SK-N-SH (cell line): ENCODE measurements at regions not wholly inside any gene's neighbourhood (a gene's known extent, or its start where the extent isn't known, plus 50 kb on each side); places are given as distances from the start of the nearest gene placed in this dataset.

Experiments used
- CTCF ChIA-PET: fragments of 300-600, 350-600 bp; formaldehyde crosslinking; extraction: SDS; loops from one replicate; lab custom pipeline; 2021; lab: Yijun Ruan, JAX
- POLR2A ChIA-PET: fragments of 350-600 bp; sonication (Branson Sonifier 250); formaldehyde crosslinking; extraction: SDS; loops from one replicate; lab custom pipeline; 2020; ENCODE audit warnings: antibody characterized with exemption, inconsistent platforms; lab: Yijun Ruan, JAX
- DNase-seq: peaks from one replicate; pipeline ENCODE4 v3.0.0; 2012
- H2AFZ ChIP-seq: fragments of 200-600 bp; sonication (generic); 2 replicates; pipeline ENCODE4 v1.8.1; 2016; ENCODE audit warnings: antibody characterized with exemption, mild to moderate bottlenecking, low read depth
- H3F3A ChIP-seq: fragments of 200-600 bp; sonication (generic); replicated peaks from 2 replicates; pipeline ENCODE3; 2016; ENCODE audit warnings: antibody characterized with exemption, mild to moderate bottlenecking; ENCODE audit not compliant: insufficient read depth
- H3K27ac ChIP-seq, 2 experiments: fragments of 200-500 bp in 1 of 2; fragments of 200-600 bp in 1 of 2; sonication (Bioruptor generic) in 1 of 2; sonication (generic), shearing (Covaris generic) in 1 of 2; 2 replicates each; pipeline versions ENCODE4 v1.5.1 to v1.6.1; 2014 to 2016; ENCODE audit warnings: low read depth in 2 of 2, inconsistent platforms in 1 of 2, low read length in 1 of 2, mild to moderate bottlenecking in 1 of 2, mixed read lengths in 1 of 2
- H3K27me3 ChIP-seq: fragments of 200-600 bp; sonication (generic), shearing (Covaris generic); 2 replicates; pipeline ENCODE4 v1.6.1; 2016; ENCODE audit warnings: mixed run types; ENCODE audit not compliant: insufficient read depth
- H3K36me3 ChIP-seq, 2 experiments: fragments of 200-500 bp in 1 of 2; fragments of 200-600 bp in 1 of 2; sonication (Bioruptor generic) in 1 of 2; sonication (generic) in 1 of 2; replicated peaks in 1 of 2; 2 replicates each; pipeline versions ENCODE3 to v1.5.1; 2014 to 2016; ENCODE audit warnings: low read length in 1 of 2, mild to moderate bottlenecking in 1 of 2; ENCODE audit not compliant: insufficient read depth in 2 of 2, control insufficient read depth in 1 of 2
- H3K4me1 ChIP-seq, 2 experiments: fragments of 200-500 bp in 1 of 2; fragments of 200-600 bp in 1 of 2; sonication (Bioruptor generic) in 1 of 2; sonication (generic), shearing (Covaris generic) in 1 of 2; 2 replicates each; pipeline versions ENCODE4 v1.5.1 to v1.6.1; 2014 to 2016; ENCODE audit warnings: low read depth in 1 of 2, low read length in 1 of 2, mixed run types in 1 of 2; ENCODE audit not compliant: insufficient read depth in 2 of 2, control insufficient read depth in 1 of 2
- H3K4me2 ChIP-seq: fragments of 200-600 bp; sonication (generic), shearing (Covaris generic); 2 replicates; pipeline ENCODE4 v1.6.1; 2017; ENCODE audit warnings: mixed run types
- H3K4me3 ChIP-seq, 2 experiments: fragments of 200-500 bp in 1 of 2; fragments of 200-600 bp in 1 of 2; sonication (Bioruptor generic) in 1 of 2; sonication (generic), shearing (Covaris generic) in 1 of 2; 2 replicates each; pipeline versions ENCODE4 v1.5.1 to v1.8.1; 2014 to 2016; ENCODE audit warnings: low read depth in 2 of 2, inconsistent platforms in 1 of 2, low read length in 1 of 2, mild to moderate bottlenecking in 1 of 2, mixed read lengths in 1 of 2, moderate library complexity in 1 of 2
- H3K79me2 ChIP-seq: fragments of 200-600 bp; sonication (generic); 2 replicates; pipeline ENCODE4 v1.8.1; 2017; ENCODE audit warnings: mild to moderate bottlenecking; ENCODE audit not compliant: insufficient read depth
- H3K9ac ChIP-seq: fragments of 200-600 bp; sonication (generic); 2 replicates; pipeline ENCODE4 v1.6.1; 2017; ENCODE audit warnings: mixed run types
- H3K9me2 ChIP-seq: fragments of 200-600 bp; sonication (generic); 2 replicates; pipeline ENCODE4 v1.6.1; 2017; ENCODE audit warnings: mixed run types
- H3K9me3 ChIP-seq: fragments of 200-600 bp; sonication (generic); 2 replicates; pipeline ENCODE4 v1.6.1; 2017; ENCODE audit warnings: mixed run types, mild to moderate bottlenecking, moderate library complexity
- H4K20me1 ChIP-seq: fragments of 200-600 bp; sonication (generic); 2 replicates; pipeline ENCODE4 v1.6.1; 2017; ENCODE audit warnings: mild to moderate bottlenecking, mixed run types; ENCODE audit not compliant: insufficient read depth
- EP300 ChIP-seq, 2 experiments: IDR thresholded peaks; 2 replicates each; pipeline versions ENCODE4 v1.4.0 to v1.6.1; 2012; ENCODE audit warnings: borderline replicate concordance in 1 of 2, low read depth in 1 of 2, low read length in 1 of 2
- FOXJ3 ChIP-seq: sonication (generic); formaldehyde crosslinking; IDR thresholded peaks from 2 replicates; pipeline ENCODE4 v1.5.1; 2020; ENCODE audit warnings: mild to moderate bottlenecking, missing genetic modification reagents
- GABPA ChIP-seq: IDR thresholded peaks from 2 replicates; pipeline ENCODE4 v1.4.0; 2012; ENCODE audit warnings: low read depth, mild to moderate bottlenecking
- IRF3 ChIP-seq: fragments of 150-350 bp; IDR thresholded peaks from 2 replicates; pipeline ENCODE4 v1.6.1; 2016; ENCODE audit warnings: mild to moderate bottlenecking, low read depth, low read length
- MXI1 ChIP-seq: IDR thresholded peaks from 2 replicates; pipeline ENCODE4 v1.6.1; 2012; ENCODE audit warnings: mild to moderate bottlenecking, low read depth, low read length, improper control_type of control experiment
- NFIC ChIP-seq: IDR thresholded peaks from 2 replicates; pipeline ENCODE4 v1.4.0; 2012; ENCODE audit warnings: borderline replicate concordance
- NRF1 ChIP-seq: IDR thresholded peaks from 2 replicates; pipeline ENCODE4 v1.6.1; 2012; ENCODE audit warnings: low read depth, mild to moderate bottlenecking, low read length
- POLR2AphosphoS5 ChIP-seq: IDR thresholded peaks from 2 replicates; pipeline ENCODE4 v1.6.1; 2012; ENCODE audit warnings: low read depth, low read length
- RAD21 ChIP-seq: IDR thresholded peaks from 2 replicates; pipeline ENCODE4 v1.6.1; 2012; ENCODE audit warnings: mild to moderate bottlenecking, low read length
- RCOR1 ChIP-seq: fragments of 150-350 bp; IDR thresholded peaks from 2 replicates; pipeline ENCODE4 v1.6.1; 2017; ENCODE audit warnings: antibody characterized with exemption, low read length
- REST ChIP-seq: IDR thresholded peaks from 2 replicates; pipeline ENCODE4 v1.6.1; 2012; ENCODE audit warnings: mild to moderate bottlenecking, low read depth, low read length, moderate library complexity
- RFX5 ChIP-seq: IDR thresholded peaks from 2 replicates; pipeline ENCODE4 v1.6.1; 2012; ENCODE audit warnings: mild to moderate bottlenecking, improper control_type of control experiment, low read length
- SMC3 ChIP-seq: IDR thresholded peaks from 2 replicates; pipeline ENCODE4 v1.6.1; 2012; ENCODE audit warnings: low read depth, low read length, improper control_type of control experiment
- TCF12 ChIP-seq: IDR thresholded peaks from 2 replicates; pipeline ENCODE4 v1.4.0; 2012
- WGBS: methylation state at CpG from one replicate; pipeline ENCODE4 v1.1.6; 2017; ENCODE audit warnings: low lambda C conversion rate; 5-methylcytosine and 5-hydroxymethylcytosine counted together
- TF ChIP-seq, protein P1 (sequence below): IDR thresholded peaks from 2 replicates; pipeline ENCODE4 v1.4.0; 2012; ENCODE audit warnings: low read depth, borderline replicate concordance
- TF ChIP-seq, protein P2 (sequence below): IDR thresholded peaks from 2 replicates; pipeline ENCODE4; 2012
- TF ChIP-seq, protein P3 (sequence below): fragments of 150-350 bp; IDR thresholded peaks from 2 replicates; pipeline ENCODE4 v1.6.1; 2017; ENCODE audit warnings: antibody characterized with exemption, low read length, low read depth, borderline replicate concordance
- TF ChIP-seq, protein P4 (sequence below): fragments of 200-600 bp; sonication (generic); IDR thresholded peaks from 2 replicates; pipeline ENCODE4 v1.6.1; 2017; ENCODE audit warnings: antibody characterized with exemption, mild to moderate bottlenecking, moderate library complexity

DNA sequence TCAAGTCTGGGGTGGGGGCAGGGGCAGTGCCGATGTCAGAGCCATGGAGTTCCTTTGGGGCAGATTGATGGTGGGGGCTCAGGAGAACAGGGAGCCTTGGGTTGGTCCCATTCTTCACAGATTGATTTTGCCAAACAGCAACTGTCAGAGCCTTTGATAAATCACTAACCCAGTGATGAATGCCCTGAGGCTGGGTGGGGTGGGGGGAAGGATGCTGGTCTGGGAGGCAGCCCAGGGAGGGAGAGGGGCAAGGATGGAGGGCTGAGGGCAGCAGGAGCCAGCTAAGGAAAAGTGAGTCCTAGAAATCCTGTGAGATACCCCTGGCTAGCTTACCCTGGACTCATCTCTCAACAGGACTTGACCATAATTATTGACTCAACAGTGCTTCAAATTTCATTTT lies 60.1 kb upstream of the ARAP3 start:
- no peak for TF ChIP-seq TCF12
- no peak for TF ChIP-seq RFX5
- no peak for TF ChIP-seq EP300 (IDR thresholded peaks at IDR 0.05; ENCODE audit: borderline replicate concordance in 1 of 2, low read depth in 1 of 2, low read length in 1 of 2)
- TF ChIP-seq NRF1: no peak
- TF ChIP-seq, protein P1, sequence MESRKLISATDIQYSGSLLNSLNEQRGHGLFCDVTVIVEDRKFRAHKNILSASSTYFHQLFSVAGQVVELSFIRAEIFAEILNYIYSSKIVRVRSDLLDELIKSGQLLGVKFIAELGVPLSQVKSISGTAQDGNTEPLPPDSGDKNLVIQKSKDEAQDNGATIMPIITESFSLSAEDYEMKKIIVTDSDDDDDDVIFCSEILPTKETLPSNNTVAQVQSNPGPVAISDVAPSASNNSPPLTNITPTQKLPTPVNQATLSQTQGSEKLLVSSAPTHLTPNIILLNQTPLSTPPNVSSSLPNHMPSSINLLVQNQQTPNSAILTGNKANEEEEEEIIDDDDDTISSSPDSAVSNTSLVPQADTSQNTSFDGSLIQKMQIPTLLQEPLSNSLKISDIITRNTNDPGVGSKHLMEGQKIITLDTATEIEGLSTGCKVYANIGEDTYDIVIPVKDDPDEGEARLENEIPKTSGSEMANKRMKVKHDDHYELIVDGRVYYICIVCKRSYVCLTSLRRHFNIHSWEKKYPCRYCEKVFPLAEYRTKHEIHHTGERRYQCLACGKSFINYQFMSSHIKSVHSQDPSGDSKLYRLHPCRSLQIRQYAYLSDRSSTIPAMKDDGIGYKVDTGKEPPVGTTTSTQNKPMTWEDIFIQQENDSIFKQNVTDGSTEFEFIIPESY: no peak
- no peak for TF ChIP-seq NFIC
- no peak for TF ChIP-seq GABPA
- no peak for TF ChIP-seq RAD21
- TF ChIP-seq POLR2AphosphoS5: no peak
- TF ChIP-seq, protein P2, sequence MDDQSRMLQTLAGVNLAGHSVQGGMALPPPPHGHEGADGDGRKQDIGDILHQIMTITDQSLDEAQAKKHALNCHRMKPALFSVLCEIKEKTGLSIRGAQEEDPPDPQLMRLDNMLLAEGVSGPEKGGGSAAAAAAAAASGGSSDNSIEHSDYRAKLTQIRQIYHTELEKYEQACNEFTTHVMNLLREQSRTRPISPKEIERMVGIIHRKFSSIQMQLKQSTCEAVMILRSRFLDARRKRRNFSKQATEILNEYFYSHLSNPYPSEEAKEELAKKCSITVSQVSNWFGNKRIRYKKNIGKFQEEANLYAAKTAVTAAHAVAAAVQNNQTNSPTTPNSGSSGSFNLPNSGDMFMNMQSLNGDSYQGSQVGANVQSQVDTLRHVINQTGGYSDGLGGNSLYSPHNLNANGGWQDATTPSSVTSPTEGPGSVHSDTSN: no peak
- TF ChIP-seq, protein P3, sequence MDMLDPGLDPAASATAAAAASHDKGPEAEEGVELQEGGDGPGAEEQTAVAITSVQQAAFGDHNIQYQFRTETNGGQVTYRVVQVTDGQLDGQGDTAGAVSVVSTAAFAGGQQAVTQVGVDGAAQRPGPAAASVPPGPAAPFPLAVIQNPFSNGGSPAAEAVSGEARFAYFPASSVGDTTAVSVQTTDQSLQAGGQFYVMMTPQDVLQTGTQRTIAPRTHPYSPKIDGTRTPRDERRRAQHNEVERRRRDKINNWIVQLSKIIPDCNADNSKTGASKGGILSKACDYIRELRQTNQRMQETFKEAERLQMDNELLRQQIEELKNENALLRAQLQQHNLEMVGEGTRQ: no peak
- TF ChIP-seq, protein P4, sequence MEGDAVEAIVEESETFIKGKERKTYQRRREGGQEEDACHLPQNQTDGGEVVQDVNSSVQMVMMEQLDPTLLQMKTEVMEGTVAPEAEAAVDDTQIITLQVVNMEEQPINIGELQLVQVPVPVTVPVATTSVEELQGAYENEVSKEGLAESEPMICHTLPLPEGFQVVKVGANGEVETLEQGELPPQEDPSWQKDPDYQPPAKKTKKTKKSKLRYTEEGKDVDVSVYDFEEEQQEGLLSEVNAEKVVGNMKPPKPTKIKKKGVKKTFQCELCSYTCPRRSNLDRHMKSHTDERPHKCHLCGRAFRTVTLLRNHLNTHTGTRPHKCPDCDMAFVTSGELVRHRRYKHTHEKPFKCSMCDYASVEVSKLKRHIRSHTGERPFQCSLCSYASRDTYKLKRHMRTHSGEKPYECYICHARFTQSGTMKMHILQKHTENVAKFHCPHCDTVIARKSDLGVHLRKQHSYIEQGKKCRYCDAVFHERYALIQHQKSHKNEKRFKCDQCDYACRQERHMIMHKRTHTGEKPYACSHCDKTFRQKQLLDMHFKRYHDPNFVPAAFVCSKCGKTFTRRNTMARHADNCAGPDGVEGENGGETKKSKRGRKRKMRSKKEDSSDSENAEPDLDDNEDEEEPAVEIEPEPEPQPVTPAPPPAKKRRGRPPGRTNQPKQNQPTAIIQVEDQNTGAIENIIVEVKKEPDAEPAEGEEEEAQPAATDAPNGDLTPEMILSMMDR: no peak
- TF ChIP-seq IRF3: no peak
- no peak for TF ChIP-seq RCOR1
- TF ChIP-seq REST: no peak
- no peak for TF ChIP-seq FOXJ3 (CRISPR knock-in tag)
- TF ChIP-seq MXI1: no peak
- TF ChIP-seq SMC3: no peak
- H3K27ac ChIP-seq: no peak overlapping the region
- DNase-seq: no peak
- no peak overlapping the region for H3K9ac ChIP-seq
- CTCF ChIA-PET: interaction anchor here (0.8 to 2.3 kb wide), 2 partner anchors 8 to 138 kb away, joined by 3 to 7 read pairs; no protein-coding TSS in a partner anchor
- H3K9me3 ChIP-seq: no peaks in the 10 kb centered on the region
- no peaks in the 10 kb centered on the region for H3K9me2 ChIP-seq
- WGBS: 67% methylated on average over 1 of the region's 1 CpG
- peaks cover 0 to 30% of the 10 kb centered on the region in 2 experiments; a peak in 1 of 4 replicates for H3K4me1 ChIP-seq
- no peaks in the 10 kb centered on the region; the same call in 1 of the 2 replicates for H3K27me3 ChIP-seq
- POLR2A ChIA-PET: no interaction called here
- H3K4me2 ChIP-seq: no peak overlapping the region
- no peak overlapping the region for H3K4me3 ChIP-seq
- no peaks in the 10 kb centered on the region for H4K20me1 ChIP-seq
- H3K79me2 ChIP-seq: no peaks in the 10 kb centered on the region
- no peaks in the 10 kb centered on the region for H3F3A ChIP-seq
- H3K36me3 ChIP-seq: no peaks in the 10 kb centered on the region
- no peak overlapping the region for H2AFZ ChIP-seq
